ENCODE measurements at regions not wholly inside any gene's neighbourhood (a gene's known extent, or its start where the extent isn't known, plus 50 kb on each side); places are given as distances from the start of the nearest gene placed in this dataset.

DNA sequence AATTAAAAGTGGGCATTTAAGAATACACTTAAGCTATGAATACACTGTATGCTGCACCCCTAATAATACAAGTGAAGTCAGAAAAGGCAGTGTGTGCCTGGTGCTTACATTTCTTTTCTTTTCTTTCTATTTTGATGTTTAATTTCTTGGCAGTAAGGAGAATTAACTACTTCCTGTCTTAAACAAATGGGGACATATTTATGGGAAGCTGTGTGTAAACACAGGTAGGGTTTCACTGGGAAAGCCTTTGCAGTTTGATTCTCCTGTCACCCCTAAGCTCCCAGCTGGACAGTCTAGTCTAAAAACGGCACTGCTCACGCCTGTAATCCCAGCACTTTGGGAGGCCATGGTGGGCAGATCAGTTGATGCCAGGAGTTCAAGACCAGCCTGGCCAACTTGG, 146.0 kb downstream of the MIS18A start:
- no peak for DNase-seq

DNA sequence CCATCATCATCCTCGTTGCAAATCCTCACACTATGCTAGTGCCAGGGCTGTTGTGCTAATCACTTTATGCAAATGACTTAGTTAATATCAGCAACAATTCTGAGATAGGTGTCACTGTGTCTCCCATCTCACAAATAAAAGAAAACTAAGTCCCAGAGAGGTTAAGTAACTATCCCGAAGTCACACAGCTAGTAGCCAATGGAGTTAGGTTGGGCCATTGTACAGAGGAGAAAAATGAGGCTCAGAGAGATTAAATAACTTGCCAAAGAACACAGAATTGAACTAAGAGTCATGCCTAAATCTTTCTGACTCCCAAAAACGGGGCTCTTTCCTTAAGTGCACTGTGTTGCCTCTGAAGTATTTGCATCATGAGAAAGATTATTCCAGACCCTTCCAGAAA, 146.4 kb downstream of the MIS18A start:
- no peak for DNase-seq

DNA sequence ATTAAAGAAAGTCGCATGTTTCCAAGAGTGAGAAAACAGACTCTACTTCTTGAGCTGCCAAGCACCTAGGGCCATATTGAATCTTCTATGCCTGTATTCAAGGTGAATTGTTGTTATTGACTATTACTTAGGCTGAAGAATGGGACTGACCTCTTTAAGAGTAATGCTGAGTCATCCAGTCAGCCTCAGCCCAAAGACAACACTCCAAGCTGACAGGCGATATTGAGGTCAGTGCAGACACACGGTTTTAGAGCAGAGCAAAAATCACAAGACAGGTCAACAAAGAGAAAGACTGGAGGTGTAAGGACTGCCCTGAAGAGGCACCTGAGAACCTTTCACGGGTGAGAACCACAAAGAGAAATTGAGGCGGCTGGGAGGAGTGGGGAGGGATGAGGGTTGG, 146.9 kb downstream of the MIS18A start:
- no peak for DNase-seq

DNA sequence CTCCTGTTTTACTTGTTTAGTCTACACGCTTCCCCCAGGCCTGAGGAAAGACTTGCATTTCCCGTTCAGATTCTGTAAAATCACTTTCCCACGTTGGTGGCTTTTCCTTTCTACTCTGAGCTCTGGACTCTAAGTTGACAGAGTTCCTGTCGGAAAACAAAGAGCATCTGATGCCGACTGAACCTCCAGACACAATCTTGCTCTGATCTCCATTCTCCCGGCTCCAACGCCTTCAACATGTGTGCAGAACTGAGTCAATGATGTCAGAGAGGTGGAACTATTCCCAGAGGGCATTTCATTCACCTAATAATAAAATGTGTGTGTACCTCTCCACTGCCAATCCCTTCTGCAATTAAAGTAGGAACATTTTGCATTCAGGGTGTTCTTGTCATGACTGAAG, 147.7 kb downstream of the MIS18A start:
- no peak for DNase-seq

DNA sequence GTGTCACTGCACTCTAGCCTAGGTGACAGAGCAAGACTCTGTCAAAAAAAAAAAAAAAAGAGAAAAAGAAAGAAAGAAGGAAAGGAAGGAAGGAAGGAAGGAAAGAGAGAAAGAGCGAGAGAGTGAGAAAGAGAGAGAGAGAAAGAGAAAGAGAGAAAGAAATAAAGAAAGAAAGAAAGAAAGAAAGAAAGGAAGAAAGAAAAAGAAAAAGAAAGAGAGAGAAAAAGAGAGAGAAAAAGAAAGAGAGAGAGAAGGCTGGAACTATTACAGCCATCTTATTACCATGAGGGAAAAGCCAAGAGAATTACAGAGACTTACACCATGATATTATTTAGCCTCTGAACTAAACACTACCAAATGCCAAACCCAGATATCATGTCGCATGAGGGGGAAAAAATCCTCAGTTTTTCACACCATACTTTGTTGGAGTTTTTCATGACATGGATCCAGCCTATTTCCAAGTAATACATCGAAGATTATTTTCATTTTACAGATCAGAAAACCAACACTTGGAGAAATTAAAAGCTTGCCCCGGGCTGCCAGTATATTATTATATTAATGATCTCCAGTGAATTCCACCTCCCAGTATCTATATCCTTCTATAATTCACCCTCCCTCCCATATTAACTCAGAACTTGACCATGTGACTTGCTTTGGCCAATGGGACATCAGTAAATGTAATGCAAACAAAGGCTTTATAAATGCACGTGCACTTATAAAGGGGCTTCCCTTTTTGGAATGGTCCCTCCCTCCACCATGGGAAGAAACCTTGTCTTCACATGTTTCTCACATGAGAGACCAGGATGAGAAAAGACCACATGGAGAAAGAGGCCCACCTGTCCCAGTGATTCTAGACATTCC, 148.6 kb downstream of the MIS18A start:
- no peak for DNase-seq

DNA sequence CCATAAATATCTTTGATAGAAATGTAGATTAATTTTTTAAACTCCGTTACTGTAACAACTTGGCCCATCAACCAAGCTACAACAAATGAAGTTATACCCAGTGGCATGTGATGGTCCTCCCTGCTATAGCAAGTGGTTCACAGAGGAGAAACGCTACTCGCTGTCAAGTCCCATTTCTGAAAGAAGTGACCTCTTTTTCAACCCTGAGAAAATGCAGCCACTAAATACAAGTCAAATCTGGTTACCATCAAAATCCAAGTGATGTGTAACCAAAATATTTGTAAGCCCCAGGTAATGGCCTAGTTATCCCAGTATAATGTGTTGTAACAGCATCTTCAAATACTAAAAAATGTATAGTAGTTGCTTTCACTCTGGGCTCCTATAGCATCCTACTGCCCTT, 151.8 kb downstream of the MIS18A start:
- no peak for DNase-seq

DNA sequence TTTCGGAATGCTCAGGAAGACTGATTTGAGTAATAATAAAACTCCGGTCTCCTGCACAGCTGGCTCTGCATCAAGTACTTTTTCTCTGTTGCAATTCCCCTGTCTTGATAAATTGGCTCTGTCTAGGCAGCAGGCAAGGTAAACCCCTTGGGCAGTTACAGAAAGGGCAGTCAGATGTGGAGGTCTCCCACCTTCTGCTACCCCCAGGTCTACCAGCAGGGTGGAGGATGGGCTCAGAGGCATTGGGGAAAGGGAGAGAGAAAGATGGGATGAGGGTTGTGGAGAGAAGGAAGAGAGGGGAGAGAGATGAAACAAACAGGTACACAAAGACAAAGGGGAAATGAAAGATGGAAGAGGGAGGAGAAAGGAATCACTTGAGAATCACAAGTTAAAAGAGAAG, 156.8 kb downstream of the MIS18A start:
- no peak for DNase-seq

DNA sequence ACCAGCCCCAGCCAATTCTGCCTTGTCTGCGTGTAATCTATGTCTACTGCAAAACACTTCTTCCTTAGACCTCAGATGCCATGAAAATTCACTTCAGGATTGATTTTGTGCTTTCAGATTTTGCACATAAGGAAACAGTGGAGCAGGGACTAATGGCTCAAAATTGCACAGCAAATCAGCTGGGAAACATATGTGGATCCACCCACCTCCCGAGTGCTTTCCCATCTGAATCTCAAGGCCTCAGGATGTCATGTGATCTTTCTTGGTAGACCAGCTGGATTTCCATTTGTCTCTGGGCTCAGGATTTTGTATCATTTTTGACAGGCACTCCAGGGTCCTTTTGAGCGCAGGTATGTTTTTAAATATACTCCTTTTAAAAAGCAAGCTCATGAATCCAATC, 158.6 kb downstream of the MIS18A start:
- no peak for DNase-seq

DNA sequence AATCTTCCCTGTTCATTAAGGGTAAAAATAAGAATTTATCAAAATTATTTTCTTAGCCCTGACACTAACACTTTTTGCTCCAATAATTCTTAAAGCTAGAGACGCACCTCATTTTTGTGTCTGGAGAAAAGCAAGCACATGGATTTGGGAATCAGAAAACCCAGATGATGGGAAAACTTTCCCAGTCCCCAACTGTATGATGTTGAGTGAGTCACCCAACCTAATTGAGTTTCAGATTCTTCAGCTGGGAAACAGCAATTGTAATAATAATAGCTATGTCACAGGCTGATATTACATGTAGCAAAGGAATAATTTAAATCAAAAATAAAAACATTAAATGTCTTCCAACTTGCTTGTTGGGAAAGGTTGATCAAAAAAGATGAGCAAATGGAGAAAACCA, 159.0 kb downstream of the MIS18A start:
- no peak for DNase-seq

DNA sequence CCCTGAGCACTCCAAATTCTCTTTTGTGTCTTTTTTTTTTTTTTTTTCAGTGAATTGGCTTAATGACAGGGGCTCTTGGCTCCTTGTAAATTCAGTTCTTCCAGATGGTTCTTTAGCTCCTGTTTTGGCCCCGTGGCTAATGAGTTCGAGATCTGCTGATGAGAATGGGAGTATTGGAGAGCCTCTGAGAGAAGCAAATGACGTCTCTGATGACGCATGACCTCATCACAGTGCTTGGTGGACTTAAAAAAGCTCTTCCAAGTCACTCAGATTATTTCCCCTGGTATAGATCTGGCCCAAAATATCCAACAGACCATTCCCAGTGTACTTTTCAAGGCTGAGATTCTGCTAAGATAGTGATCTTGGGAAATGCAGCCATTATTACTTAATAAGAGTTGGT, 159.5 kb downstream of the MIS18A start:
- no peak for DNase-seq

DNA sequence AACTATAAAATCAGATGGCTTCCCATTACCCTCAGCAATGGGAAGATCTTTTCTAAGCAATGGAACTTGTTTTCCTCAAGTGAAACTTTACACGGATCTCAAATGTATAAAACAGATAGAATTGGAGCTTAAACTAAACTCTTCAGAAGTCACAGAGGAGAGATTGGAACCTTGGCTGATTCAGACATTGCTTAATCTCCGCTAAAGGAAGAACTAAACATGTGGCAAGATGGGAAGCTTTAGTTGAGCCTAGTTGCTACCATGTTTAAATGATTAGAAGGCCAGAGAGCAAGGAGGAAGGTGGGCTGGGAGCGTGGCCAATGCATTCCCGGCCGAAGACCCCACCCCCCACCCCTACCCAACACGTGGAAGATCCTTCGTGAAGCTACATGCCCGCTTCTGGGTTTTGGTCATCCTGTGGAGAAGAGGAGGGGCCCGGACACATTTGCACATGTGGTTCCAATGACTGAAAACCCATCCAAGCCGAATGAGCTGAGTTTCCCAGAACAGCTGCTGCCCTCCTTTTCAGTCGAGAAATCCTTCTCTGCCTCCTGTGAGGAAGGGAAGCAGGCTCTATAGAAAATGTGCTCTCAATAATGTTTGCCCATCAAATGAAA, 164.3 kb downstream of the MIS18A start:
- no peak for DNase-seq

DNA sequence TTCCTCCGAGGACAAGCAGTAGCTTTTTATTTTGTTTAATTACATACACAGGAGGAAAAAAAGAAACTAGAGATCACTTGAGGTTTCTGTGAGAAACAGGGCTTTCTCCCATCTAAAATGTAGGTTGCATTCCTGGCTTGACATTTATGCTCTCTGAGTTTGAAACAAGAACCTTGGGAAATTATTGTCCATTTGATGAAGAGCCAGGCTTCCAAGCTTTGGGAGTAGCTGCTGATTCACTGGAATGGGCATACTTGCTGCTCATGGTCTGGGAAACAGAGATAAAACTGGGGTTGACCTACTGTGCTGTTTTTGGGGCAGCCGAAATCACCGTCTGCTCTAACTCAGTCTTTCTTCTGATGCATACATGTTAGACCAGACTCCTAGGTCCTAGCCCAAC, 165.4 kb downstream of the MIS18A start:
- DNase-seq, result no peak

DNA sequence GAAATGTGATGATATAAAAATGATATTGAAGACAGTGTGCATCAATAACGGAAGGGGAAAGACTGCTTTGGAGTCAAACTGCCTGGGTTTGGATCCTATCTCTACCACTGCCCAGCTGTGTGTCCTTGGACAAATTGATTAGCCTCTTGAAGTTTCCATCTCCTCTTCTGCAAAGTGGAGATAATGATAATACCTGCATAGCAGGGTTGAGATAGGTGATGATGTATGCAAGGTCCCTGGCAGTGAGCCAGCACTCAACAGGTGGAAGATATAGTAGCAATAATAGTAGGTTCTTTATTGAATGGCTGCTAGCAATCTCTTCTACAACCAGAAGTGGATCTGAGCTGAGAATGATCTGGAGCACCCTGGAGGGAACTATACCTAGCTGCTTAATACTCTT, 166.7 kb downstream of the MIS18A start:
- DNase-seq, result no peak

DNA sequence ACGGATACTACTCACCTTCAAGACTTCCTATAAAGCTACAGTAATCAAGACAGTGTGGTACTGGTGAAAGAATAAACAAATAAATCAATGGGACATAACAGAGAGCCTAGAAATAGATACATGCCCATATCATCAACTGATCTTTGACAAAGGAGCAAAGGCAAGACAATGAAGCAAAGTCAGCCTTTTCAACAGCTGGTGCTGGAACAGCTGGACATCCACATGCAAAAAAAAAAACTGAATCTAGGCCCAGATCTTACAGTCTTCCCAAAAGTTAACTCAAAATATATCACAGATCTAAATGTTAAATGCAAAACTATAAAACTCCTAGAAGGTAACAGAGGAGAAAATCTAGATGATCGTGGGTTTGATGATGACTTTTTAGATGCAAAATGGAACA, 170.3 kb downstream of the MIS18A start:
- no peak for DNase-seq

DNA sequence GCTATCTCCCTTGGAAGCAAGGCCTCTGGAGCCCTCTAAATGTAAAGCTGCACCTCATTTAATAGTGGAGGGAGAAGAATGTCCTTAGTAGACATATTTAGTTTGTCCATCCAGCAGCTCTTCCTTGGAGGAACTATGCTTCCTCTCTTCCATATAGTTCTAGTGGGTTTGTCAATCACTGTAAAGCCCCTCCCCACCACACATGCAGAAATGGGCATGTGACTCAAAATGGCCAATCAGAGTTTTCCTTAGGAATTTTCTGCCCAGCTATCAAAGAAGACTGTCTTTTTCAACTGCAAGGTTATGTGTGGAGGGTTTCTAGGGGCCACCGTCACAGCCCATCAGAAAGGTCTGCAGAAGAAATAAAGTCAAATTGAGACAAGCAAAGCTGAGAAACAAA, 175.5 kb downstream of the MIS18A start:
- DNase-seq, result no peak

DNA sequence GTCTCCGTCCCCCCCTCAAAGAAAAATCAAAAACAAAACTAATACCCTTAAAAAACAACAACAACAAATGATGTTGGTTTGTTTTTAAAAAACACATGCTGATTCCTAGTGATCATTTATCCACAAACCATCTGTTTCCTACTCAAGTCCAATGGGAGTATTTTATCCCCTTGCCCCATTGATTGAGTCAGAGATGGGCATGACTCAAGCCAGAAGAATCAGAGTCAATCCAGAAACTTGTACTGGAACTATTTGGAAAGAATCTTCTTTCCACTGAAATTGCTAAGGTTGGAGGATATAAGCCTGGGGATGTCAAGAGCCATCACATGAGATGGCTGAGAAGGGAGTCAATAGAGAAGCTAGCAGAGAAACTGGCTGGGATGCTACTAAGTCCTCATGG, 176.4 kb downstream of the MIS18A start:
- no peak for DNase-seq

DNA sequence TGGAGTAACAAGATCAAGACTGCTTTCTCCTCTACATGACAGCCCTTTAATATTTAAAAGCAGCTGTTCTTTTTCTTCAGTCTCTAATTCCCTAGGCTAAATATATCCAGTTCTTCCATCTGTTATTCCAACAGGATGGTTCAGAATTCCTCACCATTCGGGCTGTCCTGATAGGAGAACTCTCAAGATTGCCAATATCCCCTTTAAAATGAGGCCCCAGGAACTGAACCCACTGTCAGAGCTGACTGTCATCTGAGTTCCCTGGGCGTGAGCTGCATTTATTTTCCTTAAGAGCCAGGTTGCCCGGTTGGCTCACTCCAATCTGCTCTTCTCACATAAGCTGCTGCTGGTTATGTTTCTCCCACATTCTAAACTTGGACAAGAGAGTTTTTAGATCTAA, 177.6 kb downstream of the MIS18A start:
- no peak for DNase-seq

DNA sequence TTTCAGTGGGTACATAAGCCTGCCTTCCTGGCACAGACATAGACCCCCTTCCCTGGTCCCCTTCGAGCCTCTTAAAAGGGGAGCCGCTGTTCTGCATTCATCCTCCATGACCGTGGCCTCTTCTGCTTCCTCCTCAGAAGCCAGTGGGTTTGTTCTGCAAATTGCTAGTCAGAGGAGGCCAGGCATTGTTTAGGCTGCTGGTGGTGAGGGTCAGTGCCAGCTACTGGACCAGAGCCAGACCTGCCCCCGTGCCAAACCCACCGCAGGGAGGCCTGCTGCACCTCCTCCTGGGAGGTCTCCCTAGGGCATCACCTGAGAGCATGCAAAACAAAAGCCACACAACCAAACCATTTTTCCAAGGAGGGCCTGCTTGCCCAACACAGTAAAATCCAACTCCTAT, 178.4 kb downstream of the MIS18A start:
- DNase-seq, result no peak

DNA sequence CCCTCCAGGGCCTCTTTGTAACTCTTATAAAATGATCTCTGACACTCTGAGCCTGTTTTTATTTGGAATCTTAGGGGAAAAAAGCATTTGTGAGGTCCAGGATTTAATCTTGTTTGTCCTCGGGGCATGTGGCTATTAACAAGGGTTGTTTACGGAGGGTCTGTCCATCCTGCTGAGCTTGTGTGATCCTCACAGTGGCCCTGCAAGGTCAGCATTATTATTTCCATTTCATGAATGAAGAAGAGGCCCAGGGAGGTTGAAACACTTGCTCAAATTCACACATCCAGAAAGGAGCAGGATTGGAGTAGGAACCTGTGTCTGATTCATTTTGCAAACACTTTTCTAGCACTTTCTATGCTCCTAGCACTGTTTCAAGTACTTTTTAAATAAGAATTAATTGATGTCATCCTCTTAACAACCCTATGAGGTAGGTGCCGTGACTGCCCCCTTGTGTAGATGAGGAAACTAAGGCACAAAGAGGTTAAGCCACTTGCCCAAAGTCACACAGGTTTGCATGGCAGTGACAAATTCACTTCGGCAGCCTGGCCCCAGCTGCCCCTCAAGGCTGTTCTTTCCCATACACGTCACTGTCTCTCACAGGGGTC, 178.9 kb downstream of the MIS18A start:
- no peak for DNase-seq

DNA sequence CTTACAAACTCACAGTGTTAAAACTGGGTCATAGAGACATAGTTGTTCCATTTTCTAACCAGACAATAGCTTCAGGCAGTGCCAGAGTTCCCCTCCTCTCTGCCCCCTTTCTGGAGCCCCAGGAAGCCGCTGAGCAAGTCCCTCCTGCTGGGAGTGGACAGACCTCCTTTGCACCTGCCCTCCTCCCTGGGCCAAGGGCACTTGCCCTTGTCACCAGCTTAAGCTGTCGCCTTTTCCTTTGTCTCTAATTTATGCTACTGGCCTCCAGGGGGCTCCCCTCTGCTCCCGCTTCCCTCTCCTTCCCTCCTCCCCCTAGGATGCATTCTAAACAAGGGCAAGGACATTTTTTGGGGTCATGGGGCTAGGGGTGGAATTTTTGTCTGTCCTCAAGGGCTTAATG, 182.4 kb downstream of the MIS18A start:
- no peak for DNase-seq

DNA sequence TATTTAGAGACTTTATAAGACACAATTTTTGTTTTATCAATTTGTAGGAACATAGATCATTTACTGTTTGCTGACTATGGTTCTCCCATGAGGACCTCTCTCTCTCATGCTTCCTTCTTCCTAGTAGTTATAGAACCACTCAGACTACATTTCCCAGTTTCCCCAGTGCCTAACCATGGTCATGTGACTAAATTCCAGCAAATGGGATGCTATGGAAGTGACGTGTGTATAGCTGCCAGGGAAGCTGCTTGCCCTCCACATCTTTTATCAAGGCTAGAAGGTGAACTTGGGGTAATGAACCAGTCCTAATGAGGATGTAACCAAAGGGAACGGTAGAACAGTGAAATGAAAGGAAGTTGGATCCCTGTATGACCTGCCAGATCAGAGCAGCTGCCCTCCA, 184.0 kb downstream of the MIS18A start:
- no peak for DNase-seq

DNA sequence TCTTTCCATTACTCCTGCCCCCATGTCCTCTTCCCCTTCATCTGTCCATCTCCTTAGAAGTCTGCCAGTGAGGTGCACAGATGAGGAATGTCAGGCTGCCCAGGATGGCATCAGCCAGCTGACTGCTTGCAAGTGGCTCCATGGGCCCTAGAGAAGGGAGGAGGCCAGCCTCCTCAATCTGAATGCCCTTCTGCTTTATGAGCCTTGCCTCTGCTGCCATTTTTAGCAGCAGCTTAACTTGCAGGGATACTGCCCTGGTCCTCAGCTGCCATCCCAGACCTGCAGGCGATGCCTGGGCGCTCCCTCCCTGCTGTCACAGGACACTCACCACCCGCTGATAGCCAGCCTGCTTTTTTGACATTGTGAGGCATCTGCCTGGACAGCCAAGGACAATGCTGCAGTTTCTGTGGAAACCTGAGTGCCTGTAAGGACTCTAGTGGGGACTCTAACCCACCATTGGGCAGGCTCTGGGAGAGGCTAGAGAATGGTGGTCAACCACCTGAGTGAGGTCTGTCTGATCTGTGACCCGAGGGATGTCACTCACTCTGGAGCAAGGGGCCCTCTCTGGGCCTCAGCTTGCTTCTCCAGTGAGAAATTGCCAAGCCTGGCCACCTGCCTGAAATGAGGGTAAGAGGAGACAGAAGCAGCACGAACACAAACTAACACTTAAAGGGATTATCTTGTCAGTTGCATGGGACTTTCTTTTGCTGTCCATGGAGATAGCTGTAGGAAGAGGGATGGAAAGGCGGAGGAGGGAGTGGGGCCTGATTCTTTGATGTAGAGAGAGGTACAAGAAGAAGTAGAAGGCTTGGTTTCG, 185.0 kb downstream of the MIS18A start:
- DNase-seq, result no peak

DNA sequence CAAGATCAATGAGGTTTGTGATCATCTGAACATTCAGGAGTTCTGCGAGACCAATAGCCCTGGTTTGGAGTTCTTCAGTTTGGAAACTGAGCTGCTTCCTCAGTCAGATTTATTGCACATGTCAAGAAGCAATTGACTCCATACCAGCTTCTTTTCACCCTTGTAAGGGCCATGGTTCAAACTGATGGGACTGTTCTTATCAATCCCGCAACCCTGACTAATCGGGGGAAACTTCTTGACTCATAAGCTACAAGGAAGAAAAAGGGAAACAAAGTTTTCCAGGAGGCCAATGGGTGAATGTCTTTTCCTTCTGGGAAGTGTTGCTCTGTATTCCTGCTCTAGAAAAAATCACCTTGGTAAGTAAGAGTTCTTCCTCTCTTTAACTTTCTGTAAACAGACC, 187.9 kb downstream of the MIS18A start:
- DNase-seq, result no peak

DNA sequence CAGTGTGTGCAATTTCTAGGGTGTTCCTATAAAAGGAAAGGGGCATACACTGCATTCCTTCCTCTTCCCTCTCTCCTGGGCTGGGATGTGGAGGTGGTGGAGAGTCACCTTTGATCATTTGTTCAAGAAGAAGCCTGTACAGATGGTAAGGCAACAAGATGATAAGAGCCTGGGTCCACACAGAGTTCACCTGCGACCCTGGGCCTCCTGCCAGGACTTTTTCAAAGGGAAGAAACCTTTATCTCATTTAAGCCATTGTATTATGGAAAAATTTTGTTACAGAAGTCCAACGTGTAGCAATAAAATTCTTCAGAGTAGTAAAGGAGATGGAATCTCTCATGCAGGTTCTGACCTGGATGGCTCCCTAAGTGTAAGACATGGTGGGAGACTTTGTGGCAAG, 189.1 kb downstream of the MIS18A start:
- DNase-seq, result no peak
